ENCODE measurements at regions not wholly inside any gene's neighbourhood (a gene's known extent, or its start where the extent isn't known, plus 50 kb on each side); places are given as distances from the start of the nearest gene placed in this dataset.
A peak's percentile ranks its signal among the peaks of the same experiment; 100 is the strongest.

DNA sequence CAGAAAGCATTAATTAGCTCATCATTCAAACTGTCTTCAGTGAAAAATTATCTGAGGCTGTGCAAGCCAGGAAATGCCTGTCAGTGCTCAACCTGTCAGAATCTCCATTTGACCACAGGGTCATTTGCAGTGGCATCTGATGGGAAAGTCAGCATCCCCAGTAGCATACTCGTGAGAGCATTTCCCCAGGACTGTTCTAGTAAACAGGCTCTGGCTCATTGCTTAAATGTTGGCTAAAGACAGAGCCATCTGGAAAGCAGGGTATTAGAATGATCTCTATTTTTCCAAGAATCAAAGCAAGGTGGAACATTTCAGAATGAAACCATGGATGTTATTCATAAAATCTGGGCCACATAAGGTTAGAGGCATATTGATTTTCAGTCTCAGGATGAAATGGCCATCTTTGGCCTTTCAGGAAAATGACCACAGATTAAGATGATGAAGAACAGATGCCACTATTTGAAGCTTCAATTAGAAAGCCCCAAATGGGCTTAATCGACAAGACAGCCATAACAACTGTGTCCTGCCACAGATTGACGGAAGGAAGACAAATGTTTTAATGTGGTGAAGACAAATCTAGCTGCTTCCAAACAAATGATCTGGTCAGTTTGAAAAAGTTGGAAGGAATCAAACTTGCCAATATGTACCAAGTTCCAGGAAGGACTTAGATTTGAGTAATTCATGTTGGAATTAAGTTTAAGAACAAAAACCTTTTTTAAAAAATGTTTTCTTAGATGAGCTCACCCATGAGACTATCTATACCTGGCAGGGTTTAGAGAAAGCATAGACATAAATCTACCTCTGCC, 94.0 kb upstream of the FAR2 start:
- FAIRE-seq (no peak), DNase-seq (ENCODE audit: low read depth) (no peak)
- Histone ChIP-seq H3K36me3 (ENCODE audit: control insufficient read depth, insufficient read depth, low read length) (no peaks in the 10 kb centered on the region), H3K4me3 (ENCODE audit: low read depth, low read length) (no peak overlapping the region), H3K27me3 (ENCODE audit: control insufficient read depth, insufficient read depth, low read length) (no peaks in the 10 kb centered on the region)
- TF ChIP-seq, protein P1, sequence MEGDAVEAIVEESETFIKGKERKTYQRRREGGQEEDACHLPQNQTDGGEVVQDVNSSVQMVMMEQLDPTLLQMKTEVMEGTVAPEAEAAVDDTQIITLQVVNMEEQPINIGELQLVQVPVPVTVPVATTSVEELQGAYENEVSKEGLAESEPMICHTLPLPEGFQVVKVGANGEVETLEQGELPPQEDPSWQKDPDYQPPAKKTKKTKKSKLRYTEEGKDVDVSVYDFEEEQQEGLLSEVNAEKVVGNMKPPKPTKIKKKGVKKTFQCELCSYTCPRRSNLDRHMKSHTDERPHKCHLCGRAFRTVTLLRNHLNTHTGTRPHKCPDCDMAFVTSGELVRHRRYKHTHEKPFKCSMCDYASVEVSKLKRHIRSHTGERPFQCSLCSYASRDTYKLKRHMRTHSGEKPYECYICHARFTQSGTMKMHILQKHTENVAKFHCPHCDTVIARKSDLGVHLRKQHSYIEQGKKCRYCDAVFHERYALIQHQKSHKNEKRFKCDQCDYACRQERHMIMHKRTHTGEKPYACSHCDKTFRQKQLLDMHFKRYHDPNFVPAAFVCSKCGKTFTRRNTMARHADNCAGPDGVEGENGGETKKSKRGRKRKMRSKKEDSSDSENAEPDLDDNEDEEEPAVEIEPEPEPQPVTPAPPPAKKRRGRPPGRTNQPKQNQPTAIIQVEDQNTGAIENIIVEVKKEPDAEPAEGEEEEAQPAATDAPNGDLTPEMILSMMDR (IDR thresholded peaks at IDR 0.05; ENCODE audit: insufficient read depth, low read length, severe bottlenecking), result no peak

DNA sequence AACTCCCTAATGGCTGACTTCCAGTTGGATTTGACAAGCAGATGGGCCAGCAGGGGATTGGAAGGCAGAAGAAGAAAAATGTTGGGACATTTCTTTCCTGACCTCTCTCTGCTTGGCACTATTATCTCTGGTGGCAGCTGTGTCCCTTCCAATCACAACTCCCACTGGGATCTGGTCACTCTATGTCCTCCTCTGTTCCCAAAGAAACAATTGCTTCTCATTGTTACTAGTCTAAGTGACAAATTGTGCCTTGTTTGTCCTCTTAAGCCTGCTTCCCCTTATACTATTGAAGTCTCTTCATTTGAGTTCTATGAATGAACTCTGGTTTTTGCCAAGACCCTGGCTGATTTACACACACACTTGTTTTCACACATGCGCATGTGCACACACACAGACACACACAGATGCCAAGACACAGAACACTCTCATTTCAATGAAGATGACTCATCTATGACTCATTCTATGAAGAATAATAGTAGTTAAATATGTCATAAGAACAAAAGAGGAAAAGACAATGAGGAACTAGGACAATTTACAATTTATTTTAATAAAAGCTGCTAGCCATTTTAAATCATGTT, 83.0 kb upstream of the FAR2 start:
- no peak overlapping the region for H3K4me3 ChIP-seq (ENCODE audit: low read depth, low read length)
- H3K36me3 ChIP-seq (ENCODE audit: control insufficient read depth, insufficient read depth, low read length), result no peaks in the 10 kb centered on the region
- peaks cover 2% of the 10 kb centered on the region for H3K27me3 ChIP-seq (ENCODE audit: control insufficient read depth, insufficient read depth, low read length)
- TF ChIP-seq, protein P1 (IDR thresholded peaks at IDR 0.05; ENCODE audit: insufficient read depth, low read length, severe bottlenecking), result no peak
- FAIRE-seq, result no peak
- DNase-seq (ENCODE audit: low read depth), result peak; percentile 63

DNA sequence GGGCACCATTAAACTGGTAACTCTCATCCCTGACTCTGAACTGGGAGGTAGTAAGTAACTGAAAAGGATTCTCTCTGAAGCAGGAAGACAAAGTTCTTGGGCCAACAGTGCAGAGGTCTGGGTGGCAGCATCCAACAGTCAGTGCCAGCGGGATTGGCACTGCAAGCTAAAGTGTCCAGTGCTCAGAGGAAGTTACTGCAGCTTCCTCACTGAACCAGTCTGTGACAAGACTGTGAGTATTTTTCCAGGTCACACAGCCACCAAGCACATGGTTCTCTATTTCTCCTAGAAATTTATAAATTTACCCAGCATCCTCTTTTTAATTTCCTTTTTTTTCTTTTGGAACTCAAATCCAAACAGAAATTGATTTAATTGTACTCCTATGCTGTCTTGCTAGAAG, 81.6 kb upstream of the FAR2 start:
- DNase-seq (ENCODE audit: low read depth), result no peak
- no peak for FAIRE-seq

DNA sequence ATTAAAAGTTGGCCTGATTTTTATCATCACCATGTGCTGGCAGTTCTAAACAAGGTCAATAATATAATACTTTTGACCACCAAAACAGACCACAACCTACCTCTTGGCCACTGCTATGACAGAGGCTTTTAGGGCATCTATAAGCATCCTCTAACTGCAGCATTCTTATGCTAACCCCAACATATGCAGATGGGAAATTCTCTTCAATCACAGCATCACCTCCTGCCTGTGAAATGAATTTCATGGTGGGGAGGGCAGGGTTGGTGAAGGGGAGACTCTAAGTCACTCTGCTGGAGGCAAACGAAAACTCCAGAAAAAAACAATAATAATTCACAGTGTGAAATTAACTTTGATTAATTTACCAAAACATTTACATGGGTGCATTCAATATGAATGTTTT, 78.8 kb upstream of the FAR2 start:
- DNase-seq (ENCODE audit: low read depth), result no peak
- H3K27me3 ChIP-seq (ENCODE audit: control insufficient read depth, insufficient read depth, low read length), result peaks cover 2% of the 10 kb centered on the region
- TF ChIP-seq, protein P1 (IDR thresholded peaks at IDR 0.05; ENCODE audit: insufficient read depth, low read length, severe bottlenecking), result no peak
- H3K4me3 ChIP-seq (ENCODE audit: low read depth, low read length), result no peak overlapping the region
- no peaks in the 10 kb centered on the region for H3K36me3 ChIP-seq (ENCODE audit: control insufficient read depth, insufficient read depth, low read length)
- FAIRE-seq, result no peak

More for the DNA sequence above, 81.6 kb upstream of the FAR2 start:
- H3K36me3 ChIP-seq (ENCODE audit: control insufficient read depth, insufficient read depth, low read length), result no peaks in the 10 kb centered on the region
- H3K27me3 ChIP-seq (ENCODE audit: control insufficient read depth, insufficient read depth, low read length), result peaks cover 2% of the 10 kb centered on the region
- H3K4me3 ChIP-seq (ENCODE audit: low read depth, low read length), result no peak overlapping the region
- TF ChIP-seq, protein P1 (IDR thresholded peaks at IDR 0.05; ENCODE audit: insufficient read depth, low read length, severe bottlenecking), result no peak

DNA sequence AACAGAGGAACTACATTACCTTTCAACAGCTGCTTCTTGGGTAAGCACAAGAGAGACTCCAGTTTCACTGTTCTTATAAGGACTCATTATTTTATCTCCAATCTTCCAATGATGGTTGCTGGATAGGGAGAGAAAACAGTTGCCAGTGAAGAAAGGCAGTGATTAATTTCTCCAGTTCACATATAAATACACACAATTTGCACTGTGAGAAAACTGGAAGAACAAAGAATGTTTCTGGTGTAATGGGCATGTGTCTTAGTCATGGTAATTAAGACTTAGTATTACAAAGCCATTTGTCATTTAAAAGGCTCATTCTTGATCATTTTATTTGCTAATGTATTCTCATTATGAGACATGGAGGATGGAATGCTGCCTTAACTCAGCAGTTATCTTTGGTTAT, 78.0 kb upstream of the FAR2 start:
- Histone ChIP-seq H3K27me3 (ENCODE audit: control insufficient read depth, insufficient read depth, low read length) (no peaks in the 10 kb centered on the region), H3K4me3 (ENCODE audit: low read depth, low read length) (no peak overlapping the region), H3K36me3 (ENCODE audit: control insufficient read depth, insufficient read depth, low read length) (no peaks in the 10 kb centered on the region)
- DNase-seq (ENCODE audit: low read depth) (peak; percentile 15), FAIRE-seq (no peak)
- TF ChIP-seq, protein P1 (IDR thresholded peaks at IDR 0.05; ENCODE audit: insufficient read depth, low read length, severe bottlenecking), result no peak

Measured in bronchial epithelial cell (primary cell).